ENCODE measurements at regions not wholly inside any gene's neighbourhood (a gene's known extent, or its start where the extent isn't known, plus 50 kb on each side); places are given as distances from the start of the nearest gene placed in this dataset.

GRCh38 chr9:31359071-31359470 lies 1025.4 kb upstream of the ACO1 start:
- TF ChIP-seq CTCF (IDR thresholded peaks at IDR 0.05; ENCODE audit: low read depth, low read length, poor library complexity, severe bottlenecking) (no peak), EZH2phosphoT487 (IDR thresholded peaks at IDR 0.05; ENCODE audit: borderline replicate concordance, low read length) (no peak)

Data from DOHH2 (cell line).